Activated naive CD8-positive, alpha-beta T cell (primary cell): ENCODE measurements at regions not wholly inside any gene's neighbourhood (a gene's known extent, or its start where the extent isn't known, plus 50 kb on each side); places are given as distances from the start of the nearest gene placed in this dataset.

Experiments used
- H3K27ac Mint-ChIP-seq: one replicate; pipeline ENCODE4 v1.8.0; 2021; ENCODE audit warnings: mixed read lengths
- H3K27me3 Mint-ChIP-seq: one replicate; pipeline ENCODE4 v1.8.0; 2021; ENCODE audit warnings: mixed read lengths
- H3K36me3 Mint-ChIP-seq: one replicate; pipeline ENCODE4 v1.8.0; 2021; ENCODE audit warnings: mixed read lengths
- H3K4me1 Mint-ChIP-seq: one replicate; pipeline ENCODE4 v1.8.0; 2021; ENCODE audit warnings: low read depth, mixed read lengths
- H3K4me3 Mint-ChIP-seq: one replicate; pipeline ENCODE4 v1.8.0; 2021; ENCODE audit warnings: mild to moderate bottlenecking, mixed read lengths
- H3K9me3 Mint-ChIP-seq: one replicate; pipeline ENCODE4 v1.8.0; 2021; ENCODE audit warnings: low read depth, mixed read lengths

- Mint-ChIP-seq H3K36me3 (no peaks in the 10 kb centered on the region), H3K4me1 (no peaks in the 10 kb centered on the region), H3K27me3 (no peaks in the 10 kb centered on the region), H3K27ac (no peak overlapping the region), H3K4me3 (no peak overlapping the region), H3K9me3 (no peaks in the 10 kb centered on the region)
These were observed 192.4 kb upstream of the IL12A start for GRCh38 chr3:159796226-159796625.

- no peak overlapping the region for H3K27ac Mint-ChIP-seq
- H3K36me3 Mint-ChIP-seq: no peaks in the 10 kb centered on the region
- H3K4me3 Mint-ChIP-seq: no peak overlapping the region
- H3K4me1 Mint-ChIP-seq: no peaks in the 10 kb centered on the region
- no peaks in the 10 kb centered on the region for H3K9me3 Mint-ChIP-seq
- no peaks in the 10 kb centered on the region for H3K27me3 Mint-ChIP-seq
These were observed 191.9 kb upstream of the IL12A start for GRCh38 chr3:159796744-159797143.

- Mint-ChIP-seq H3K36me3 (no peaks in the 10 kb centered on the region), H3K9me3 (no peaks in the 10 kb centered on the region), H3K4me3 (no peak overlapping the region), H3K27ac (no peak overlapping the region), H3K27me3 (no peaks in the 10 kb centered on the region), H3K4me1 (no peaks in the 10 kb centered on the region)
These were observed 190.9 kb upstream of the IL12A start for GRCh38 chr3:159797771-159798170.

GRCh38 chr3:159798951-159799350 lies 189.7 kb upstream of the IL12A start:
- Mint-ChIP-seq H3K9me3 (no peaks in the 10 kb centered on the region), H3K27ac (no peak overlapping the region), H3K4me1 (no peaks in the 10 kb centered on the region), H3K4me3 (no peak overlapping the region), H3K27me3 (no peaks in the 10 kb centered on the region), H3K36me3 (no peaks in the 10 kb centered on the region)

- no peaks in the 10 kb centered on the region for H3K27me3 Mint-ChIP-seq
- H3K27ac Mint-ChIP-seq: no peak overlapping the region
- no peaks in the 10 kb centered on the region for H3K4me1 Mint-ChIP-seq
- H3K9me3 Mint-ChIP-seq: no peaks in the 10 kb centered on the region
- no peaks in the 10 kb centered on the region for H3K36me3 Mint-ChIP-seq
- H3K4me3 Mint-ChIP-seq: no peak overlapping the region
These were observed 188.0 kb upstream of the IL12A start for GRCh38 chr3:159800434-159801155.

- Mint-ChIP-seq H3K27me3 (no peaks in the 10 kb centered on the region), H3K9me3 (no peaks in the 10 kb centered on the region), H3K36me3 (no peaks in the 10 kb centered on the region), H3K4me1 (no peaks in the 10 kb centered on the region), H3K4me3 (no peak overlapping the region), H3K27ac (no peak overlapping the region)
These were observed 185.8 kb upstream of the IL12A start for GRCh38 chr3:159802864-159803263.

- Mint-ChIP-seq H3K9me3 (no peaks in the 10 kb centered on the region), H3K4me3 (no peak overlapping the region), H3K36me3 (no peaks in the 10 kb centered on the region), H3K27ac (no peak overlapping the region), H3K4me1 (no peaks in the 10 kb centered on the region), H3K27me3 (no peaks in the 10 kb centered on the region)
These were observed 185.2 kb upstream of the IL12A start for GRCh38 chr3:159803459-159803858.

GRCh38 chr3:159804726-159805410 lies 183.8 kb upstream of the IL12A start:
- no peaks in the 10 kb centered on the region for H3K9me3 Mint-ChIP-seq
- H3K4me3 Mint-ChIP-seq: no peak overlapping the region
- no peaks in the 10 kb centered on the region for H3K4me1 Mint-ChIP-seq
- H3K27me3 Mint-ChIP-seq: no peaks in the 10 kb centered on the region
- no peak overlapping the region for H3K27ac Mint-ChIP-seq
- H3K36me3 Mint-ChIP-seq: no peaks in the 10 kb centered on the region

- Mint-ChIP-seq H3K27ac (no peak overlapping the region), H3K9me3 (no peaks in the 10 kb centered on the region), H3K4me1 (no peaks in the 10 kb centered on the region), H3K27me3 (no peaks in the 10 kb centered on the region), H3K4me3 (no peak overlapping the region), H3K36me3 (no peaks in the 10 kb centered on the region)
These were observed 183.2 kb upstream of the IL12A start for GRCh38 chr3:159805411-159805772.

GRCh38 chr3:159806412-159806811 lies 182.2 kb upstream of the IL12A start:
- Mint-ChIP-seq H3K27ac (no peak overlapping the region), H3K4me1 (no peaks in the 10 kb centered on the region), H3K27me3 (no peaks in the 10 kb centered on the region), H3K4me3 (no peak overlapping the region), H3K9me3 (no peaks in the 10 kb centered on the region), H3K36me3 (no peaks in the 10 kb centered on the region)

GRCh38 chr3:159807137-159808040 lies 181.2 kb upstream of the IL12A start:
- Mint-ChIP-seq H3K9me3 (no peaks in the 10 kb centered on the region), H3K27ac (no peak overlapping the region), H3K36me3 (no peaks in the 10 kb centered on the region), H3K27me3 (no peaks in the 10 kb centered on the region), H3K4me1 (no peaks in the 10 kb centered on the region), H3K4me3 (no peak overlapping the region)

- Mint-ChIP-seq H3K4me3 (no peak overlapping the region), H3K27ac (no peak overlapping the region)
These were observed 174.7 kb upstream of the IL12A start for GRCh38 chr3:159813822-159814531.

GRCh38 chr3:159816512-159816911 lies 172.1 kb upstream of the IL12A start:
- Mint-ChIP-seq H3K27me3 (peaks cover 2% of the 10 kb centered on the region), H3K4me1 (no peaks in the 10 kb centered on the region), H3K9me3 (no peaks in the 10 kb centered on the region), H3K4me3 (no peak overlapping the region), H3K27ac (no peak overlapping the region), H3K36me3 (no peaks in the 10 kb centered on the region)

More at GRCh38 chr3:159813822-159814531, 174.7 kb upstream of the IL12A start:
- no peaks in the 10 kb centered on the region for H3K27me3 Mint-ChIP-seq
- no peaks in the 10 kb centered on the region for H3K4me1 Mint-ChIP-seq
- H3K9me3 Mint-ChIP-seq: no peaks in the 10 kb centered on the region
- no peaks in the 10 kb centered on the region for H3K36me3 Mint-ChIP-seq

GRCh38 chr3:159817126-159817525 lies 171.5 kb upstream of the IL12A start:
- H3K4me3 Mint-ChIP-seq: no peak overlapping the region
- H3K36me3 Mint-ChIP-seq: no peaks in the 10 kb centered on the region
- peaks cover 3% of the 10 kb centered on the region for H3K27me3 Mint-ChIP-seq
- H3K4me1 Mint-ChIP-seq: no peaks in the 10 kb centered on the region
- H3K9me3 Mint-ChIP-seq: no peaks in the 10 kb centered on the region
- H3K27ac Mint-ChIP-seq: no peak overlapping the region

GRCh38 chr3:159817571-159817970 lies 171.1 kb upstream of the IL12A start:
- no peaks in the 10 kb centered on the region for H3K4me1 Mint-ChIP-seq
- H3K27me3 Mint-ChIP-seq: peaks cover 6% of the 10 kb centered on the region
- H3K4me3 Mint-ChIP-seq: no peak overlapping the region
- no peaks in the 10 kb centered on the region for H3K9me3 Mint-ChIP-seq
- no peaks in the 10 kb centered on the region for H3K36me3 Mint-ChIP-seq
- H3K27ac Mint-ChIP-seq: no peak overlapping the region
